H9 (cell line): ENCODE measurements at regions not wholly inside any gene's neighbourhood (a gene's known extent, or its start where the extent isn't known, plus 50 kb on each side); places are given as distances from the start of the nearest gene placed in this dataset.

Experiments
- DNase-seq: peaks from one replicate; pipeline ENCODE4 v3.0.0-alpha.2; 2017
- H2AFZ ChIP-seq: one replicate; pipeline ENCODE4 v1.6.1; 2013; ENCODE audit warnings: mild to moderate bottlenecking, low read length, control low read depth, moderate library complexity
- H2AK5ac ChIP-seq: 2 replicates; pipeline ENCODE4 v1.6.1; 2013; ENCODE audit warnings: low read length, control low read depth, mixed read lengths; ENCODE audit not compliant: insufficient read length
- H2BK120ac ChIP-seq: one replicate; pipeline ENCODE4 v1.6.1; 2013; ENCODE audit warnings: low read depth, mild to moderate bottlenecking, low read length, control low read depth, inconsistent platforms; ENCODE audit not compliant: poor library complexity, severe bottlenecking
- H2BK12ac ChIP-seq: 2 replicates; pipeline ENCODE4 v1.6.1; 2013; ENCODE audit warnings: low read length, control low read depth, mixed read lengths, low read depth; ENCODE audit not compliant: insufficient read length
- H2BK15ac ChIP-seq: 2 replicates; pipeline ENCODE4 v1.6.1; 2013; ENCODE audit warnings: low read depth, low read length, control low read depth
- H2BK20ac ChIP-seq: one replicate; pipeline ENCODE4 v1.6.1; 2013; ENCODE audit warnings: low read depth, mild to moderate bottlenecking, low read length, control low read depth, inconsistent platforms; ENCODE audit not compliant: poor library complexity, severe bottlenecking
- H2BK5ac ChIP-seq: 2 replicates; pipeline ENCODE4 v1.6.1; 2013; ENCODE audit warnings: low read length, control low read depth, mixed read lengths; ENCODE audit not compliant: insufficient read length
- H3K14ac ChIP-seq: 2 replicates; pipeline ENCODE4 v1.6.1; 2013; ENCODE audit warnings: low read length, control low read depth; ENCODE audit not compliant: insufficient read depth
- H3K18ac ChIP-seq: 2 replicates; pipeline ENCODE4 v1.6.1; 2013; ENCODE audit warnings: low read depth, mild to moderate bottlenecking, mixed read lengths, low read length, control low read depth; ENCODE audit not compliant: insufficient read length
- H3K23ac ChIP-seq: 2 replicates; pipeline ENCODE4 v1.6.1; 2013; ENCODE audit warnings: low read length, control low read depth, mixed read lengths, low read depth; ENCODE audit not compliant: insufficient read length
- H3K23me2 ChIP-seq: 2 replicates; pipeline ENCODE4 v1.6.1; 2013; ENCODE audit warnings: low read depth, mild to moderate bottlenecking, mixed read lengths, low read length, control low read depth; ENCODE audit not compliant: insufficient read length, poor library complexity, severe bottlenecking
- H3K27ac ChIP-seq: 2 replicates; pipeline ENCODE4 v1.5.1; 2013; ENCODE audit warnings: low read length, control low read depth, mixed read lengths, low read depth; ENCODE audit not compliant: insufficient read length
- H3K27me3 ChIP-seq: 2 replicates; pipeline ENCODE4 v1.6.1; 2013; ENCODE audit warnings: low read length, control low read depth, inconsistent platforms; ENCODE audit not compliant: insufficient read depth
- H3K4ac ChIP-seq: 2 replicates; pipeline ENCODE4 v1.6.1; 2013; ENCODE audit warnings: low read depth, mild to moderate bottlenecking, control low read depth, inconsistent platforms, low read length, moderate library complexity
- H3K4me1 ChIP-seq: 2 replicates; pipeline ENCODE4 v1.6.1; 2013; ENCODE audit warnings: low read length, control low read depth, inconsistent platforms; ENCODE audit not compliant: insufficient read depth
- H3K4me2 ChIP-seq: 2 replicates; pipeline ENCODE4 v1.6.1; 2013; ENCODE audit warnings: low read length, control low read depth, mixed read lengths; ENCODE audit not compliant: insufficient read length, insufficient read depth
- H3K56ac ChIP-seq: 2 replicates; pipeline ENCODE4 v1.6.1; 2013; ENCODE audit warnings: low read depth, mild to moderate bottlenecking, mixed read lengths, low read length, control low read depth; ENCODE audit not compliant: insufficient read length
- H3K79me1 ChIP-seq: 2 replicates; pipeline ENCODE4 v1.6.1; 2013; ENCODE audit warnings: low read depth, mild to moderate bottlenecking, moderate library complexity, low read length, control low read depth, inconsistent platforms; ENCODE audit not compliant: insufficient read depth, poor library complexity, severe bottlenecking
- H3K79me2 ChIP-seq: 2 replicates; pipeline ENCODE4 v1.6.1; 2013; ENCODE audit warnings: low read length, control low read depth, inconsistent platforms; ENCODE audit not compliant: insufficient read depth
- H3K9ac ChIP-seq: 2 replicates; pipeline ENCODE4 v1.6.1; 2013; ENCODE audit warnings: low read length, control low read depth, mixed read lengths; ENCODE audit not compliant: insufficient read length; ENCODE audit errors: extremely low read depth
- H3K9me3 ChIP-seq: one replicate; pipeline ENCODE4 v1.6.1; 2013; ENCODE audit warnings: low read depth, low read length, inconsistent platforms; ENCODE audit not compliant: control insufficient read depth
- H3T11ph ChIP-seq: one replicate; pipeline ENCODE4 v1.6.1; 2013; ENCODE audit warnings: mild to moderate bottlenecking, low read length, control low read depth, inconsistent platforms
- H4K20me1 ChIP-seq: one replicate; pipeline ENCODE4 v1.6.1; 2013; ENCODE audit not compliant: control insufficient read depth, insufficient read length, insufficient read depth
- H4K5ac ChIP-seq: 2 replicates; pipeline ENCODE4 v1.6.1; 2013; ENCODE audit warnings: low read depth, mild to moderate bottlenecking, mixed read lengths, low read length, control low read depth; ENCODE audit not compliant: insufficient read length
- H4K8ac ChIP-seq: replicated peaks from 2 replicates; pipeline ENCODE4 v1.6.1; 2013; ENCODE audit warnings: low read length, control low read depth, mixed read lengths, low read depth; ENCODE audit not compliant: insufficient read length
- H4K91ac ChIP-seq: 2 replicates; pipeline ENCODE4 v1.6.1; 2013; ENCODE audit warnings: low read depth, mild to moderate bottlenecking, moderate library complexity, mixed read lengths, low read length, control low read depth; ENCODE audit not compliant: insufficient read length
- H3K27ac Mint-ChIP-seq, 3 experiments: 2 replicates in 2 of 3; 3 replicates in 1 of 3; pipeline ENCODE4 v1.8.0; 2020 to 2021; ENCODE audit warnings: mixed read lengths in 3 of 3, mild to moderate bottlenecking in 1 of 3, moderate library complexity in 1 of 3
- H3K27me3 Mint-ChIP-seq: 2 replicates; pipeline ENCODE4 v1.8.0; 2021; ENCODE audit warnings: low read depth, mild to moderate bottlenecking, moderate library complexity, mixed read lengths
- H3K36me3 Mint-ChIP-seq, 3 experiments: 2 replicates in 2 of 3; 3 replicates in 1 of 3; pipeline ENCODE4 v1.8.0; 2020 to 2021; ENCODE audit warnings: low read depth in 3 of 3, mixed read lengths in 3 of 3; ENCODE audit not compliant: insufficient read depth in 1 of 3
- H3K4me1 Mint-ChIP-seq, 2 experiments: 2 replicates each; pipeline ENCODE4 v1.8.0; 2020; ENCODE audit warnings: mixed read lengths in 2 of 2
- H3K4me3 Mint-ChIP-seq, 2 experiments: 2 replicates in 1 of 2; 3 replicates in 1 of 2; pipeline ENCODE4 v1.8.0; 2020 to 2021; ENCODE audit warnings: mild to moderate bottlenecking in 2 of 2, mixed read lengths in 2 of 2, moderate library complexity in 1 of 2
- H3K9me3 Mint-ChIP-seq, 2 experiments: 2 replicates in 1 of 2; 3 replicates in 1 of 2; pipeline ENCODE4 v1.8.0; 2020; ENCODE audit warnings: mild to moderate bottlenecking in 2 of 2, mixed read lengths in 2 of 2, moderate library complexity in 1 of 2
- CTCF ChIP-seq: fragments of 200-600 bp; sonication (generic); conservative IDR thresholded peaks from 3 replicates; pipeline ENCODE4 v1.8.0; 2021; ENCODE audit warnings: antibody characterized with exemption, mild to moderate bottlenecking
- WGBS: extraction: QIAGEN DNeasy Blood & Tissue Kit; methylation state at CpG from one replicate; pipeline ENCODE4 v1.1.7; 2013; ENCODE audit warnings: missing lambda C conversion rate, low lambda C conversion rate, mixed read lengths; ENCODE audit not compliant: insufficient read length; ENCODE audit errors: extremely low coverage; 5-methylcytosine and 5-hydroxymethylcytosine counted together

- no peak overlapping the region for H3K23ac ChIP-seq
- no peaks in the 10 kb centered on the region for H3K36me3 Mint-ChIP-seq
- no peak overlapping the region for H4K5ac ChIP-seq
- peaks cover 19 to 26% of the 10 kb centered on the region in 2 experiments for H3K4me1 Mint-ChIP-seq
- H3K79me2 ChIP-seq = no peaks in the 10 kb centered on the region
- H3K9me3 Mint-ChIP-seq = no peaks in the 10 kb centered on the region
- no peaks in the 10 kb centered on the region for H3K23me2 ChIP-seq
- H3K18ac ChIP-seq = no peak overlapping the region
- no peak overlapping the region for H4K8ac ChIP-seq
- H2AFZ ChIP-seq = no peak overlapping the region
- no peaks in the 10 kb centered on the region for H4K20me1 ChIP-seq
- H2AK5ac ChIP-seq = no peak overlapping the region
- no peaks in the 10 kb centered on the region for H3K27me3 Mint-ChIP-seq
- H3K4me1 ChIP-seq = peaks cover 3% of the 10 kb centered on the region; the same call in 1 of the 2 replicates
- no peak overlapping the region for H2BK20ac ChIP-seq
- H3K56ac ChIP-seq = no peak overlapping the region
- no peak overlapping the region for H2BK5ac ChIP-seq
- H3K27ac Mint-ChIP-seq = no peak overlapping the region
- no CpG with 5 or more reads among the region's 1 CpG for WGBS
- no peak overlapping the region for H4K91ac ChIP-seq
- H3K9me3 ChIP-seq = no peaks in the 10 kb centered on the region
- no peak overlapping the region for H2BK120ac ChIP-seq
- H3K4me2 ChIP-seq = no peak overlapping the region
- no peak overlapping the region for H3K4ac ChIP-seq
- H3T11ph ChIP-seq = no peak overlapping the region
- H3K14ac ChIP-seq = no peak overlapping the region
- no peak for DNase-seq
- no peak overlapping the region for H3K27ac ChIP-seq
- no peak for TF ChIP-seq CTCF
- H3K27me3 ChIP-seq = no peaks in the 10 kb centered on the region
- no peak overlapping the region for H3K4me3 Mint-ChIP-seq
- H3K79me1 ChIP-seq = no peaks in the 10 kb centered on the region
- H3K9ac ChIP-seq = no peak overlapping the region
- H2BK12ac ChIP-seq = no peak overlapping the region
- H2BK15ac ChIP-seq = no peak overlapping the region
These were observed 188.7 kb downstream of the NSUN3 start for GRCh38 chr3:94251566-94251965.
